Stimulated activated CD4-positive, alpha-beta T cell treated with anti-CD3 and anti-CD28 coated beads, Interleukin-15, amount 100 ng/mL, for 1 hour (primary cell): ENCODE measurements at regions not wholly inside any gene's neighbourhood (a gene's known extent, or its start where the extent isn't known, plus 50 kb on each side); places are given as distances from the start of the nearest gene placed in this dataset.

ENCODE experiments used
- DNase-seq, 2 donors: peaks; one replicate each; pipeline ENCODE4 v3.0.0-alpha.2; 2020; ENCODE audit warnings: low read depth in 1 of 2, low spot score in 1 of 2

- no peak for DNase-seq
These were observed 237.5 kb downstream of the MAFB start for GRCh38 chr20:40451552-40451951.

DNA sequence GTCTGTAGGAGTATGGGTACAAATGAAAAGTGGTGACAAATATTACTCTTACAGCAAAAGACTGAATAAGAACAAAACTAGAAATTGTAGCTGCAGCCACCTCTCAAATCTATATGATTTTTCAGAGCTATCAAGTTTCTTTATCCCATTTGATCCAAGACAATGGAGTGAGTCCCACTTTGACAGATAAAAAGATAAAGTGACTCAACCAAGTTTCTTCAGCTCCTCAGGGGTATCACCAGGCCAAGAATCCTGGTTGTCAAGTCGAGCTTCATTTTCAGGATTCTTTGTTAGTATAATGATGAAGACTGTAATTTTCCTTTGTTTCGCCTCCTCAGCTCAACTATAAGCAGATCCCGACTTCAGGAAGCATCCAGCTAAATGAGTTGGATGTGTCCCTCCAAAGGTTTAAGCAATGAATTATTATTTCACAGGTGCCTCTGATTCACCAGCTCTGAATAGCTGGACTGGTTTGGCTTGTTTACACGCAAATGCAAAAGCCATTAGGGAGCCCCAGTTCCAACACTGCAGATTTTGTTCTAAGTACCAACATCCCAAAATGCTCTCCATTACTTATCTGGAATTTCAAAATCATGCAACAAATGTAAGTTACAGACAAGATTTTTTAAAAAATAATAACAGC, 238.9 kb downstream of the MAFB start:
- no peak for DNase-seq

- no peak for DNase-seq
These were observed 239.8 kb downstream of the MAFB start for GRCh38 chr20:40449144-40449690.

DNA sequence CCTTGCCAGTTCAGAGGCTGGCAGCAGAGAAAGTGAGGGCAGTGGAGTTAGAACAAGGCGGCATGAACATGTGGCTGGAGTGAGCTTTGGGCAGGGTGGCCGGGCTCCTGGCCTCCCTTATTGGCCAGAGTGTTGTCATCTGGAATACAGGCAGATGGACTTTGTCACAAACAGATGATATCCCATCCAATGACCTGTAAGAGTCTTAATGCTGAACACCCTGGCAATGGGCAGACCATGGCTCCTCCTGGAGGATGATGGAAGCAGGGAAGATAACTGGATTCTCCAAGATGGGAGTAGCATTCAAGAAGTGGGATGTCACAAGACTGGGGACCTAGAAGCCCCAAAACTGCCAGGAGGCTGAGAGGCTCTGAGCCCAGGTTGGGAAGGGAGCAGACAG, 242.1 kb downstream of the MAFB start:
- DNase-seq, result no peak

- DNase-seq, result no peak
These were observed 244.5 kb downstream of the MAFB start for GRCh38 chr20:40444516-40444915.

DNA sequence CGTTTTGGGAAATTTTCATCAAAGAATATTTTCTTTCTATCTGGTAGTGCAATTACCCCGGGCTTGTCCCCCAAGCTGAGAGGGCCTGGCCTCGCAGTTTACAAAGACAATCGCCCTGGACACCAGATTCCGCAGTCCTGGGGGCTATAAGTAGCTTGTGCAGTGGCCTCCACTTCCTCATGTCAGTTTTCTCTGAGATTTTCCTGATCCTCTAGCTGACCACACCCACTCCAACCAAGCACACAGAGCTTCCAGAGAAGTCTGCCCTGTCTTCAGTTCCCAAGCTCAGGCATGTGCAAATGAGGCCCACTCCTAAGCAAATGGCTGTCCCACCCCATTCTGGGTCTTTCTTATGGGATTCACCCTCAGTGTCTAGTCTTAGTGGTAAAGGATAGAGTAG, 245.3 kb downstream of the MAFB start:
- DNase-seq, result no peak

DNA sequence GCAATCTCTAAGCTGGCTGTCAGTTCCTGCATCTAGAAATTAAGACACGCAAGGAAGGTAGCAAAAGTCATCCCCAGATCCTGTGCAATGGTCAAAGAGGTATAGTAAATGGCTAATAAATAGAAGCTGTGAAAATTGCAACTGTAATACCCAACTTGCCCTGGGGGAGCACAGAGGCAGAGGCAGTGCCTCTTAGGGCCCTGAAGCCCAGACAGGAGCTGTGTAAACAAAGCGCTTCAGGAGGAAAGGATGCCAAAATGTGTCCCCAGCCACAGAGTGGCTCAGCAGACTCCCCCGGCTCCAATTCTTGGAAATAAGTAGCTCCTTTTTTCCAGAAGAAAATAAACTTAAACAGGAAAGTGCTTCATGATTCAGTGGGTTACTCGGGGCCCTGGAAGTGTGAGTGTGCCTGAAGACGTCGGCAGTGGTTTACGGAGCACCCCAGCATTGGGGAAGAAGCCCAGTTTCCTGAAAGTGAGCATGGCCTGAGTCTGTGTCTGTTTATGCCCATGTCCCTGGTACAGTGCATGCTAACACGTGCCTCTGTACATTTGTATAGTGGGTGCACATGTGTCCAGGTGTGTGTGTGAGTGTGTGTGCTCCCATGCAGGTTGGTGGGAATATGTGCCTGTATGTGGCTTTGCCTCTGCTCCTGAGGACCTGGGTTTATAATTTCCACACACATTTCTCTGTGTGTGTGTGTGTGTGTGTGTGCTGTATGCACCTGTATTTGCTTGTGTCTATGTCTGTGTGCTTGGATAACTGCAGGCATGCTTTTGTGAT, 246.7 kb downstream of the MAFB start:
- no peak for DNase-seq

GRCh38 chr20:40441771-40442170, 247.3 kb downstream of the MAFB start:
- no peak for DNase-seq

DNA sequence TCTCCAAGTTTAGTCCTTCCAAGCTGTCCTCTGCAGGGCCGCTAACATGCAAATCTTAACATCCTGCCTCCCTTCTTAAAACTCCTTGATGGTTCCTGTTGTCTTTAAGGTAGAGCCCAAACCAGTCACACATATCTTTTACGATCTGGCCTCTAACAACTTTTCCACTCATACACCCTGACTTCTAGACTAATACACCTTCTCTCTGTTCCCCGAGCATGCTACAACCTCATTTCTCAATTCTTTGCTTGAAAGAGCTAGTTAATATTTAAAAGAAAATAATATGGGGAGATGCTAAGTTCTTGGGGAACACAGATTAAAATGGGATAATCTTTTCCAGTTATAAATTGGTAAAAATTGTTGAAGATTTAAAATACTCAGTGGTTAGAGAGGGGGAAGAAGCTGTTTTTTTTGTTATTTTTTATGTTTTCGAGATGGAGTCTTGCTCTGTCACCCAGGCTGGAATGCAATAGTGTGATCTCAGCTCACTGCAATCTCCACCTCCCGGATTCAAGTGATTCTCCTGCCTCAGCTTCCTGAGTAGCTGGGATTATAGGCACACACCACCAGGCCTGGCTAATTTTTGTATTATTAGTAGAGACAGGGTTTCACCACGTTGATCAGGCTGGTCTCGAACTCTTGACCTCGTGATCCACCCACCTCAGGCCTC, 250.7 kb downstream of the MAFB start:
- DNase-seq, result no peak

GRCh38 chr20:40436011-40436410, 253.0 kb downstream of the MAFB start:
- no peak for DNase-seq

DNA sequence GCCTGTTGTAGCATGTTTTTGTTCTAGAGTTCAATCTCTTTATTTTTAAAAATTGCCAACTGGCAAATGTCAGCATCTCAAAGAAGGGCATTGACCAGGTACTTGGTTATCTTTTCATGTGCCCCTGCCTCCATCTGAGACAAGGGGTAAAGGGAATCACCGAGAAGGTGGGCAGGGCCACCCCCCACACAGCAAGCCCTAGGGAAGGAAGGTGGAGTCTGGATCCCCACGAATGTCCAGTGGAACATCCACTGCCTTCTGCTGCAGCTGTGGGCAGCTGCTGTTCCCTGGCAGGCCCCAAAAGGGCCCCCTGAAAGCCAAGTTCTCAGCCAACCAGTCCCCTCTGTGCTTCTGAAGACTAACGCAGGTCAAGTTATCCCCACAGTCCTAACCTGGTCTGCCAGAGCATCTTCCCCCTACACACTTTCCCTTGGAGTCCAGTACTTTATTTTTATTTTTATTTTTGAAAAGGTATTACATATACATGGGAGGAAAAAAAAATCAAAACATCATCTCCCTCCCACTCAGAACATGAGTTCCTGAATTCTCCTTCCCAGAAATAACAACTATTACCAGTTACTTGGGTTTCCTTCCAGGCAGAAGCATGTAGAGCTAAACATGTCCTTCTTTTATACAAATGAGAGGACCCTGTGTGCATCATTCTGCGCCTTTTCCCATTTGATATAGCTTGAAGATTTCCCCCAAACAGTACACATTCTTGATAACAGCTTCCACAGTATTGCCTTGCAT, 253.7 kb downstream of the MAFB start:
- DNase-seq, result no peak

GRCh38 chr20:40434122-40434521, 254.9 kb downstream of the MAFB start:
- no peak for DNase-seq

- no peak for DNase-seq
These were observed 255.6 kb downstream of the MAFB start for GRCh38 chr20:40433341-40433861.

DNA sequence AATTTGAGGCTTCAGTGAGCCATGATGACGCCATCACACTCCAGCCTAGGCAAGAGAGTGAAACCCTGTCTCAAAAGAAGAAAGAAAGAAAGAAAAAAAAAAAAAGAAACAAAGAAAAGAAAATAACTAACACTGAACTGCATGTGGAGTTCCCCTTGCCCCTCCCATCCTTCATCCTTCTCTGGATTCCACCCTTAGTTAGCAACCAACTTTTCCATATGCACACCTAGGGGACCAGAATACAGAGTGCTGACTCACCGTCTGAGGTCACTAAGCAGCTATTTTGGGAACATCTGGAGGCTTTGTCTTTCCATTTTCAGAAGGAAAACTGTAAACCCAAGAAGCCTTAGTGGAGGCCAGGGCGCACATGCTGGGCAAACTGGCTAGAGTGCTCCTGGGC, 257.4 kb downstream of the MAFB start:
- DNase-seq, result no peak

DNA sequence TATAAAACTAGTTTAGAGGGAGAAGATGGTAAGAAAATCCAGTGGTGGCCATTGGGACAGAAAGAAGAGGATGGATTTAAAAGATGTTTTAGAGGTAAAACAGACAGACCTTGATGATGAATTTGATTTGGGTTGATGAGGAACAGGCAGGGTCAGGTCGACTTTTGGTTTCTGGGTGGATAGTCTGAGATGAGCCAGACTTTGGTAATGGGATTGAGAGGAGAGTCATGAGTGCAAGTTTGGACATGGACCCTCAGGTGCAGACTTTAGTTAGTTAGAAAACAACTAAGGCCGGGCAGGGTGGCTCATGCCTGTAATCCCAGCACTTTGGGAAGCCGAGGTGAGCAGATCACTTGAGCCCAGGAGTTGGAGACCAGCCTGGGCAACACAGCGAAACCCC, 257.9 kb downstream of the MAFB start:
- DNase-seq, result no peak

GRCh38 chr20:40427026-40427425, 262.0 kb downstream of the MAFB start:
- no peak for DNase-seq

- no peak for DNase-seq
These were observed 264.3 kb downstream of the MAFB start for GRCh38 chr20:40424695-40425094.

DNA sequence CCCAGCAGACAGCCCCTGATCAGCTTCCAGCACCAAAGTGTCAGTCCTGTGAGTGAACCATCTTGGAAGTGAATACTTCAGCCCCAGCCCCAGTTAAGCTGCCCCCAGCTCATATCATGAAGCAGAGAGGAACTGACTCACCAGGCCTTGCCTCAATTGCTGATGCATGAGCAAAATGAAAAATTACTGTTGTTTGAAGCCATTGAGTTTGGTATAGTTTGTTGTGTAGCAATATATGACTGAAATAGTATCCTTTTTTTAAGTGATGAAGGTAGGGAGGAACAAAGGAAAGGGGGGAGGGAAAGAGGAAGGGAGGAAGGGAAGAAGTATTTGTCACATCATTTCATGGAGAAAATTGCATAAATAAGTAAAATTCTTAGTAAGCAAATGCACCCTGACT, 266.4 kb downstream of the MAFB start:
- no peak for DNase-seq

- DNase-seq, result no peak
These were observed 272.8 kb downstream of the MAFB start for GRCh38 chr20:40416274-40416673.

GRCh38 chr20:40414843-40415615, 274.0 kb downstream of the MAFB start:
- no peak for DNase-seq
